GM12892 (cell line): ENCODE measurements at regions not wholly inside any gene's neighbourhood (a gene's known extent, or its start where the extent isn't known, plus 50 kb on each side); places are given as distances from the start of the nearest gene placed in this dataset.

ENCODE experiments used
- POLR2A ChIP-seq: IDR thresholded peaks from 2 replicates; pipeline ENCODE4 v1.6.1; 2011; ENCODE audit warnings: low read depth, low read length, control low read depth
- POLR2AphosphoS5 ChIP-seq: IDR thresholded peaks from 2 replicates; pipeline ENCODE4 v1.6.1; 2011; ENCODE audit warnings: low read depth, low read length, control low read depth
- TAF1 ChIP-seq: IDR thresholded peaks from 2 replicates; pipeline ENCODE4 v1.6.1; 2011; ENCODE audit warnings: low read depth, mild to moderate bottlenecking, control low read depth, low read length, borderline replicate concordance

GRCh38 chr17:15883617-15884111, 61.3 kb upstream of the ADORA2B start:
- TF ChIP-seq POLR2A (no peak), TAF1 (no peak), POLR2AphosphoS5 (no peak)
